CD4-positive, CD25-positive, alpha-beta regulatory T cell (primary cell): ENCODE measurements at regions not wholly inside any gene's neighbourhood (a gene's known extent, or its start where the extent isn't known, plus 50 kb on each side); places are given as distances from the start of the nearest gene placed in this dataset.

Experiments
- ATAC-seq, 2 donors: fragments of 150-1000 bp; cut with Tn5 transposase; one replicate each; pipeline ENCODE4 v1.10.0; 2021; ENCODE audit warnings: low read depth in 2 of 2, moderate number of reproducible peaks in 2 of 2, moderate library complexity in 1 of 2
- DNase-seq, 3 donors: peaks; one replicate each; pipeline versions ENCODE4 v3.0.0 to v3.0.0-alpha.2; 2012 to 2022; ENCODE audit warnings: mixed read lengths in 1 of 3
- H3K27ac ChIP-seq: one replicate; pipeline ENCODE4 v1.7.0; 2013; ENCODE audit warnings: mild to moderate bottlenecking, low read length; ENCODE audit not compliant: insufficient read depth, poor library complexity, severe bottlenecking
- H3K27me3 ChIP-seq: one replicate; pipeline ENCODE4 v1.7.0; 2013; ENCODE audit warnings: low read length; ENCODE audit not compliant: control insufficient read depth, insufficient read depth
- H3K36me3 ChIP-seq: one replicate; pipeline ENCODE4 v1.7.0; 2013; ENCODE audit warnings: mild to moderate bottlenecking, low read length, moderate library complexity; ENCODE audit not compliant: control insufficient read depth, insufficient read depth
- H3K4me1 ChIP-seq: 2 replicates; pipeline ENCODE4 v1.7.0; 2013; ENCODE audit warnings: mild to moderate bottlenecking, low read length; ENCODE audit not compliant: insufficient read depth, control insufficient read depth, poor library complexity, severe bottlenecking
- H3K4me3 ChIP-seq: one replicate; pipeline ENCODE4 v1.7.0; 2013; ENCODE audit warnings: low read depth, mild to moderate bottlenecking, low read length, moderate library complexity
- H3K9me3 ChIP-seq, 2 experiments: 1 replicate in 1 of 2; 2 replicates in 1 of 2; pipeline ENCODE4 v1.7.0; 2013; ENCODE audit warnings: low read length in 2 of 2, mild to moderate bottlenecking in 1 of 2, moderate library complexity in 1 of 2; ENCODE audit not compliant: control insufficient read depth in 2 of 2
- H3K27ac Mint-ChIP-seq, 3 donors: one replicate each; pipeline ENCODE4 v1.8.0; 2020 to 2022; ENCODE audit warnings: mild to moderate bottlenecking in 3 of 3, mixed read lengths in 3 of 3, moderate library complexity in 2 of 3
- H3K27me3 Mint-ChIP-seq: one replicate; pipeline ENCODE4 v1.8.0; 2022; ENCODE audit warnings: mild to moderate bottlenecking, mixed read lengths
- H3K36me3 Mint-ChIP-seq: one replicate; pipeline ENCODE4 v1.8.0; 2020; ENCODE audit warnings: mixed read lengths
- H3K4me1 Mint-ChIP-seq, 4 donors: one replicate each; pipeline ENCODE4 v1.8.0; 2020 to 2022; ENCODE audit warnings: mixed read lengths in 4 of 4, mild to moderate bottlenecking in 1 of 4
- H3K4me3 Mint-ChIP-seq, 4 donors: one replicate each; pipeline ENCODE4 v1.8.0; 2020 to 2022; ENCODE audit warnings: mild to moderate bottlenecking in 4 of 4, mixed read lengths in 4 of 4, moderate library complexity in 3 of 4
- H3K9me3 Mint-ChIP-seq, 7 donors: one replicate each; pipeline ENCODE4 v1.8.0; 2020 to 2022; ENCODE audit warnings: mixed read lengths in 7 of 7, mild to moderate bottlenecking in 3 of 7, moderate library complexity in 2 of 7

DNA sequence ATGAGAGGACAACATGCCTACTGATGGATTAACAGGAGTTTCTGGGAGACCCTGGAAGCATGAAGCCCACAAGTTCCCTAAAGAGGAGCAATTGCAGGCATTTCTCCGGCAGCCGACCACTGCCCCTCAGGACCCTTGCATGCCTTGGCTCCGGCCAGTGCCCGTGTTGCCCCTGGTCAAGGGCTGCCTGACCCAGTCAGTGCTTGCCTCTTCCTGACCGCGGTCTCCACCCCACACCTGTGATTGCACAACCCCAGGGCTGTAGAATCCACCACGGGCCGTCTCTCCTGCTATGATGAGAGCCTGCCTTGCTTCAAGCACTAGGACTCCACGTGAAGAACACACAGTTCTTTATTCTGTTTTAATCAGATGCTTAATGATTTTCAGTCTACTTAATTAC lies 127.5 kb downstream of the GLI2 start:
- H3K4me1 Mint-ChIP-seq = no peaks in the 10 kb centered on the region
- no peaks in the 10 kb centered on the region for H3K36me3 ChIP-seq
- H3K4me1 ChIP-seq = no peaks in the 10 kb centered on the region
- no peaks in the 10 kb centered on the region for H3K9me3 Mint-ChIP-seq
- H3K36me3 Mint-ChIP-seq = no peaks in the 10 kb centered on the region
- peaks cover 9% of the 10 kb centered on the region for H3K27me3 Mint-ChIP-seq
- H3K4me3 Mint-ChIP-seq = no peak overlapping the region
- no peak overlapping the region for H3K27ac ChIP-seq
- H3K27ac Mint-ChIP-seq = no peak overlapping the region
- no peak overlapping the region for H3K4me3 ChIP-seq
- ATAC-seq = no peak
- peaks cover under 1% of the 10 kb centered on the region for H3K27me3 ChIP-seq
- no peaks in the 10 kb centered on the region for H3K9me3 ChIP-seq
- no peak for DNase-seq

DNA sequence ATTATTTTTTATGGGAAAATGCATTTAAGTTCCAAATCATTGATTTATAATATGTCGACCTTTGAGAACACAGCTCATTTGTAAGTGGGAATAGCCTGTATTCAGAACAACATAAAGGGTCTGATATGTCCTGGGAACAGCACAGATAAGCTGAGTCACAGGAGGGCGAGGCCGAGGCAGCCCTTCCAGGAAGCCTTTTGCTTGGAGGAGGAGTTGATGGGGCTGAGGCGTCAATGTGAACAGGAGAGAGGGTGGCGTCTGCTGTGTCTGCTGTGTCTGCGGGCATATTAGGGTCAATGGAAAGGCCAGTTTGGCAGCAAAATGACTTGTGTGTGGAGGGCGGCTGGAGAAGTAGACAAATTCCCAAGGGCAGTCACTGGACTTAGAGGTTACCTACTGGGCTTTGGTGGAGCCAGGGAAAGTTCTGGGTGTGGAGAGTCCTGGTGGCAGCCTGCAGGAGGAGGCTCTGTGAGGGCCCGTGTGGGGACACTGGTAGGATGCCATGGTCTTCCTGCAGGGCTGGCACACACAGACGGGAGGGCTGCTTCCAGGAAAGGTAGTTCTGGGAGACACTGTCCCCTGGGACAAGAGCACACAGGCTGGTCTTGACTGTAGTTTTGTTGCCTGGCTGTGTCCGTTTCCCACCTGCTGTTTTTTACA lies 128.1 kb downstream of the GLI2 start:
- Histone ChIP-seq H3K27me3 (peaks cover 3% of the 10 kb centered on the region), H3K27ac (no peak overlapping the region), H3K9me3 (no peaks in the 10 kb centered on the region), H3K4me3 (no peak overlapping the region), H3K36me3 (no peaks in the 10 kb centered on the region), H3K4me1 (no peaks in the 10 kb centered on the region)
- Mint-ChIP-seq H3K36me3 (no peaks in the 10 kb centered on the region), H3K27ac (no peak overlapping the region), H3K27me3 (peaks cover 13% of the 10 kb centered on the region), H3K9me3 (no peaks in the 10 kb centered on the region), H3K4me3 (no peak overlapping the region), H3K4me1 (no peaks in the 10 kb centered on the region)
- DNase-seq (no peak), ATAC-seq (no peak)

DNA sequence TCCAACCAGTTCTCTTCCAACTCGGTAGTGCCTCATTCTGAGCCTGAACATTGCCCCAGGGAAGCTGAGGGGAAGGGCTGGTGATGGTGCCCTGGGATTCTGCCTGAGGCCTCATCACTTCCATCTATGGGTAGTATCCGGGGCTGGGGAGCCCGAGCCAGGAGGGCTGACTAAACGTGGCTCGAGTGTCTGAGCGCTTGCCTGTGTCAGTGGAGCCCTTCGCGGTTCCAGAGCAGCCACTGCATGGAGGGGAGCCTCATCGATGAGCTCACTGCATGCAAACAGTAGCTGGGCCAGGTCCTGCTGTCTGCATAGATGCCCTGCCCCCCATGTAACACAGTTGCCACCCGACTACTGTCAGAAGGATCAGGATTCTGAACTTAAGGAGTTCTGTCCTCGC lies 129.3 kb downstream of the GLI2 start:
- H3K4me3 Mint-ChIP-seq = no peak overlapping the region
- peaks cover 13% of the 10 kb centered on the region for H3K27me3 Mint-ChIP-seq

DNA sequence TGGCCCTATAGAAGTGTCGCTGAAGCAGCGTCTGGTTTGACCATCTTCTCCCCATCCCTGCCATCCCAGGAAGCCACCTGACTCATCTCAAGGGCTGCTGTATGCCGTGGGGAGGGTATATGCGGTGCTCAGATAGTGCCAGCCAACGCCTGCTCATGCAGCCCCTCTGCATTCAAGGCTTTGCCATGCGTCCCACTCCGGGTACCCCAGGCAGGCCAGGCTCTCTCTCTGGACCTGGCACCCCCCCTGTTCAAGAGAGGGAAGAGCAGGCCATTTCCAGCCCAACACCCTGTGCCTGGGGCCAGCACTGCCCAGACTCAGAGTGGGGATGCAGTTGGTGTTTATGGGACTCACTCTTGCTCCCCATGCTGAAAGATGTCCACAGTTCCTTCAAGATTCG lies 130.0 kb downstream of the GLI2 start:
- peaks cover 3% of the 10 kb centered on the region for H3K27me3 ChIP-seq
- no peak for DNase-seq
- H3K9me3 ChIP-seq = no peaks in the 10 kb centered on the region
- no peaks in the 10 kb centered on the region for H3K4me1 ChIP-seq
- H3K4me1 Mint-ChIP-seq = no peaks in the 10 kb centered on the region
- H3K4me3 ChIP-seq = no peak overlapping the region
- no peak for ATAC-seq
- H3K27ac ChIP-seq = no peak overlapping the region
- H3K36me3 ChIP-seq = no peaks in the 10 kb centered on the region
- no peak overlapping the region for H3K27ac Mint-ChIP-seq
- H3K4me3 Mint-ChIP-seq = no peak overlapping the region
- peaks cover 16% of the 10 kb centered on the region for H3K27me3 Mint-ChIP-seq
- H3K9me3 Mint-ChIP-seq = no peaks in the 10 kb centered on the region
- no peaks in the 10 kb centered on the region for H3K36me3 Mint-ChIP-seq

More for the DNA sequence above, 129.3 kb downstream of the GLI2 start:
- Histone ChIP-seq H3K27me3 (peaks cover 3% of the 10 kb centered on the region), H3K36me3 (no peaks in the 10 kb centered on the region), H3K4me3 (no peak overlapping the region), H3K27ac (no peak overlapping the region), H3K9me3 (no peaks in the 10 kb centered on the region), H3K4me1 (no peaks in the 10 kb centered on the region)
- DNase-seq = no peak
- Mint-ChIP-seq H3K4me1 (no peaks in the 10 kb centered on the region), H3K36me3 (no peaks in the 10 kb centered on the region), H3K27ac (no peak overlapping the region), H3K9me3 (no peaks in the 10 kb centered on the region)
- no peak for ATAC-seq

DNA sequence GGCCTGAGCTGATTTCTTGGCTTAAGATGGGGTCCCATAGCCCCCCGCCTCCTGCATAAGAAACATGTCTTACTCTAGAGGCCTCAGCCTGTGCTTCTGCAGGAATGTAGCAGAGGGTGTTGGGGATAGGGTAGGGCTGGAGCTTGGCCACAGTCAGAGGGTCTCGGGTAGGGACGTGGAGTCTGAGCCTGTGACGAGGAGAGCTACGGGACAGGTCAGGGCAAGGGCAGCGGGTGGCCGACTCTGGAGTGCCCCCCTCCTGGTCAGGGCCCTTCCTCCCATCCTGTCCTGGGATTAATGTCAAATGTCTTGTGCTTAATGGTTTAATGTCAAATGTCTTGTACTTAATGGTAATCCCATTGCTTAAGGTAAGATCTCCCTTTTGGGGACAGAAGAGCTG lies 130.4 kb downstream of the GLI2 start:
- Histone ChIP-seq H3K27ac (no peak overlapping the region), H3K27me3 (peaks cover 3% of the 10 kb centered on the region), H3K4me3 (no peak overlapping the region), H3K9me3 (no peaks in the 10 kb centered on the region), H3K4me1 (no peaks in the 10 kb centered on the region), H3K36me3 (no peaks in the 10 kb centered on the region)
- no peak overlapping the region for H3K4me3 Mint-ChIP-seq
- H3K4me1 Mint-ChIP-seq = no peaks in the 10 kb centered on the region
- peaks cover 19% of the 10 kb centered on the region for H3K27me3 Mint-ChIP-seq
- H3K27ac Mint-ChIP-seq = no peak overlapping the region
- no peaks in the 10 kb centered on the region for H3K9me3 Mint-ChIP-seq
- DNase-seq (no peak), ATAC-seq (no peak)
- no peaks in the 10 kb centered on the region for H3K36me3 Mint-ChIP-seq

DNA sequence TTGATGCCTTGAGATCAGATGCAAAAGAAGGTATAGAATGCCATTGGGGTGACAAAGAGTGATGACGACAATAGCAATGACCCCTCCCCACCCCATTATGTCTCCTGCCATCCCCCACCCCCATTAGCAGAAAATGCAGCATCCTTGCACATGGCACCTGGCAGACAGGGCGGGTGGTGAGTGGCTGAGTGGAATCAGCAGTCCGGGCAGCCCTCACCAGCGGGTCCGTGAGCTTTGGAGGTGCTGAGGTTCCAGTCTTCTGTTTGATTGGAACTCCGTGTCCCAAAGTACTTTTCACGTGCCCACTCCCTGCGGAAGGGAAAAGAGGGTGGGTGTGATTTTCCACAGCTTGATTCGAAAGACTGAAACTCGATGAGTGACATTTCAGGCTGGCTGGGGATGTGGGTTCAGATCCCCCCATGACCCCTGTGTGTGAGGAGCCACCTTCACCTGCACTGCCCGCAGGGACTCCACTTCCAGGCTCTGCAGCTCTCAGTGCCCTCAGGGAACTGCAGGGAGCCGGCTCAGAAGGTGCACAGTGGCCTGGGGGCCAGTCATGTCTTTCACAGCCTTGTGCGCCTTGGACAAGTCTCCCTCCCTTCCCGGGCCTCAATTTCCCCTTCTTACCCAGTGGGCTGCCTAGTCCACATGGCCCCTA lies 130.9 kb downstream of the GLI2 start:
- no peak overlapping the region for H3K27ac Mint-ChIP-seq
- H3K4me1 ChIP-seq = no peaks in the 10 kb centered on the region
- no peak for ATAC-seq
- H3K9me3 Mint-ChIP-seq = no peaks in the 10 kb centered on the region
- H3K4me3 ChIP-seq = no peak overlapping the region
- no peaks in the 10 kb centered on the region for H3K9me3 ChIP-seq
- peaks cover 22% of the 10 kb centered on the region for H3K27me3 Mint-ChIP-seq
- H3K27ac ChIP-seq = no peak overlapping the region
- no peak overlapping the region for H3K4me3 Mint-ChIP-seq
- no peaks in the 10 kb centered on the region for H3K36me3 ChIP-seq
- no peaks in the 10 kb centered on the region for H3K36me3 Mint-ChIP-seq
- no peaks in the 10 kb centered on the region for H3K4me1 Mint-ChIP-seq
- peaks cover 3% of the 10 kb centered on the region for H3K27me3 ChIP-seq
- no peak for DNase-seq

DNA sequence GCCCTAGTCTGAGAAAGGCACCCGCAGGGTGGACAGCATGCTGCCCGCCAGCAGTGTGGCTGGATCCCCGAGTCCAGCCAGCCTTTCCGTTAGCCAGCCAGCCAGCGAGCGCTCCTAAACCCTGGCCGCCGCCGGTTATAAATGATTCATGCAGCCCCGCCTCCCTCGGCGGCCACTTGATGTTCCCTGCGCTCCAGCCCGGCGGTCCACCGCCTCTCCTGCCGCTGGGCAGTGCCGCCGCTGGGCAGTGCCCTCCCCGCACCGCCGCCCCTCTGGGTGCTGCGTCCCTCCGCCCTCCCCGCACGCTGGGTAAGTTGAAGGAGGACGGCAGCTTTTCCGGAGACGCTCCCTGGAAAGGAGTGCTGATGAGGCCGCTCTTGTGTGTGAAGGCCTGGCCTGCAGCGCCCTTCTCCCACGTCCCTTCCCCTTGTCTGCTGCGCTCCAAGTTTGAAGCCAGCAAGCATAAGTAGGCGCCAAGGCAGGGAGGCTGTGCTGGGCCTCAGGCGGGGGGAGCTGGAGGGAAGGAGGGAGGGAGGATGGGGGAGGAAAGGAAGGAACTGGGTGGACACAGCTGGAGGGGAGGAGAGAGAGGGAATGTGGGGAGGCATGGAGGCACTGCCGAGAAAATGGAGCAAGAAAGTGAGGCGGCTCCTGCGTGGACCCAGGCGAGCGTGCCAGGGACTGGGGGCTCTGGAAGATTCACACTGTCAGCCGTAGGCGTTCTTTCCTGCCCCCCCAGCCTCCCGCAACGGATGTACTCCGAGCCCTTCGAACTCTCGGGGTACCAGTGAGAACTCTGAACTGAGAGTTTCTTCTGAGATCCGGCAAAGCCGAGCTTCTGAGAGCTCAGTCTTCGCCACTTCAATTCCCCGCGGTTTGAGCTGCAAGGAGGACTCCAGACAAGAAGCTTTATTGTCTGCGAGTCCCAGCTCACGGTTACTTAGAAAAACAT lies 131.9 kb downstream of the GLI2 start:
- Mint-ChIP-seq H3K36me3 (no peaks in the 10 kb centered on the region), H3K27me3 (peaks cover 24% of the 10 kb centered on the region), H3K9me3 (no peaks in the 10 kb centered on the region), H3K4me3 (no peak overlapping the region), H3K27ac (no peak overlapping the region), H3K4me1 (no peaks in the 10 kb centered on the region)
- ATAC-seq (no peak), DNase-seq (no peak)
- H3K36me3 ChIP-seq = no peaks in the 10 kb centered on the region
- no peaks in the 10 kb centered on the region for H3K4me1 ChIP-seq
- no peak overlapping the region for H3K4me3 ChIP-seq
- H3K27me3 ChIP-seq = peaks cover 3% of the 10 kb centered on the region
- H3K9me3 ChIP-seq = no peaks in the 10 kb centered on the region
- no peak overlapping the region for H3K27ac ChIP-seq
